HepG2 (cell line): ENCODE measurements at regions not wholly inside any gene's neighbourhood (a gene's known extent, or its start where the extent isn't known, plus 50 kb on each side); places are given as distances from the start of the nearest gene placed in this dataset.

ENCODE experiments used
- ATAC-seq: fragments of 200-7000 bp; cut with Tn5 transposase; 3 replicates; pipeline ENCODE4 v1.9.1; 2020; ENCODE audit warnings: mild to moderate bottlenecking, moderate library complexity
- BruUV-seq: library from RNA; stranded (reverse); fragments of 400-500 nt; replicated peaks from 2 replicates; lab custom pipeline; 2021; lab: Mats Ljungman, UMichigan
- CTCF ChIA-PET: fragments of 300-600 bp; formaldehyde crosslinking; extraction: SDS; loops from one replicate; lab custom pipeline; 2021; ENCODE audit warnings: low total read pairs, inconsistent platforms, low intra/inter-chr PET ratio; lab: Yijun Ruan, JAX
- POLR2A ChIA-PET: fragments of 350-600 bp; sonication (Branson Sonifier 250); formaldehyde crosslinking; loops from one replicate; lab custom pipeline; 2020; ENCODE audit warnings: antibody characterized with exemption, inconsistent platforms; lab: Yijun Ruan, JAX
- DNase-seq: peaks from one replicate; pipeline ENCODE4 v3.0.0-alpha.2; 2015; ENCODE audit warnings: low spot score
- FAIRE-seq: peaks from 3 replicates; lab custom pipeline; 2011; peaks lifted over from hg19 to GRCh38; lab: Jason Lieb, UNC
- H2AFZ ChIP-seq: one replicate; pipeline ENCODE4 v1.6.1; 2011; ENCODE audit warnings: low read length, inconsistent platforms
- H3K27ac ChIP-seq: fragments of 300-600 bp; 3 replicates; pipeline ENCODE4 v1.8.0; 2011; ENCODE audit warnings: mixed run types, mild to moderate bottlenecking, mixed read lengths, low read length, inconsistent platforms; ENCODE audit not compliant: insufficient read depth; ENCODE audit errors: extremely low read length
- H3K27me3 ChIP-seq, 2 experiments: fragments of 200-600 bp in 1 of 2; 2 replicates in 1 of 2; 3 replicates in 1 of 2; pipeline versions ENCODE4 v1.6.0 to v1.8.0; 2011; ENCODE audit warnings: low read length in 2 of 2, mild to moderate bottlenecking in 2 of 2, moderate library complexity in 2 of 2, inconsistent platforms in 1 of 2; ENCODE audit not compliant: insufficient read depth in 2 of 2, control insufficient read depth in 1 of 2
- H3K36me3 ChIP-seq, 2 experiments: fragments of 200-600 bp in 1 of 2; replicated peaks in 1 of 2; 2 replicates in 1 of 2; 3 replicates in 1 of 2; pipeline versions ENCODE4 v1.5.1 to v1.8.0; 2011; ENCODE audit warnings: low read length in 2 of 2, inconsistent platforms in 1 of 2; ENCODE audit not compliant: insufficient read depth in 2 of 2, control insufficient read depth in 1 of 2
- H3K4me1 ChIP-seq: 2 replicates; pipeline ENCODE4 v1.5.1; 2012; ENCODE audit warnings: low read length, inconsistent platforms; ENCODE audit not compliant: insufficient read depth
- H3K4me2 ChIP-seq: 2 replicates; pipeline ENCODE4 v1.6.0; 2011; ENCODE audit warnings: low read depth, low read length, inconsistent platforms
- H3K4me3 ChIP-seq, 3 experiments: fragments of 200-600 bp in 1 of 3; sonication (generic), shearing (Covaris generic) in 1 of 3; replicated peaks in 1 of 3; 2 replicates each; pipeline ENCODE4 v1.5.1; 2011 to 2016; ENCODE audit warnings: low read length in 3 of 3, inconsistent platforms in 2 of 3, low read depth in 2 of 3, mild to moderate bottlenecking in 2 of 3, control low read depth in 1 of 3, mixed read lengths in 1 of 3; ENCODE audit not compliant: insufficient read depth in 1 of 3
- H3K79me2 ChIP-seq: one replicate; pipeline ENCODE4 v1.6.1; 2011; ENCODE audit warnings: low read length, inconsistent platforms; ENCODE audit not compliant: insufficient read depth
- H3K9ac ChIP-seq: 2 replicates; pipeline ENCODE4 v1.6.0; 2011; ENCODE audit warnings: mild to moderate bottlenecking, low read depth, low read length, inconsistent platforms; ENCODE audit not compliant: insufficient read depth
- H3K9me3 ChIP-seq: 2 replicates; pipeline ENCODE4 v1.5.1; 2012; ENCODE audit warnings: mild to moderate bottlenecking, low read length
- H4K20me1 ChIP-seq: 2 replicates; pipeline ENCODE4 v1.6.0; 2011; ENCODE audit warnings: inconsistent platforms, mild to moderate bottlenecking, low read length, moderate library complexity; ENCODE audit not compliant: insufficient read depth
- KAT7 ChIP-seq: IDR thresholded peaks from 2 replicates; pipeline ENCODE4 v1.6.1; 2018; ENCODE audit warnings: borderline replicate concordance, missing compliant biosample characterization
- KLF16 ChIP-seq, 2 experiments: sonication (generic) in 1 of 2; formaldehyde crosslinking in 1 of 2; IDR thresholded peaks; 2 replicates each; pipeline versions ENCODE4 v1.6.1 to v1.8.0; 2016 to 2023; ENCODE audit warnings: missing genetic modification reagents in 2 of 2, missing compliant biosample characterization in 1 of 2
- RCOR2 ChIP-seq: IDR thresholded peaks from 2 replicates; pipeline ENCODE4 v1.6.1; 2016; ENCODE audit warnings: missing biosample characterization, missing genetic modification reagents
- ZKSCAN5 ChIP-seq: sonication (generic); formaldehyde crosslinking; IDR thresholded peaks from 2 replicates; pipeline ENCODE4 v1.5.1; 2020; ENCODE audit warnings: mild to moderate bottlenecking, missing genetic modification reagents
- ZMYM2 ChIP-seq: sonication (generic); formaldehyde crosslinking; IDR thresholded peaks from 2 replicates; pipeline ENCODE4 v1.8.0; 2022; ENCODE audit warnings: mild to moderate bottlenecking, missing genetic modification reagents
- ZNF138 ChIP-seq: sonication (generic); formaldehyde crosslinking; IDR thresholded peaks from 2 replicates; pipeline ENCODE4 v1.5.0; 2020; ENCODE audit warnings: mild to moderate bottlenecking, low read depth, missing genetic modification reagents
- ZNF670 ChIP-seq: sonication (generic); formaldehyde crosslinking; IDR thresholded peaks from 2 replicates; pipeline ENCODE4 v1.8.0; 2022; ENCODE audit warnings: mild to moderate bottlenecking, missing genetic modification reagents, borderline replicate concordance
- WGBS: methylation state at CpG from one replicate; pipeline ENCODE4 v1.1.6; 2017; ENCODE audit warnings: low lambda C conversion rate; 5-methylcytosine and 5-hydroxymethylcytosine counted together
- in situ Hi-C: cut with HindIII; loops from 2 replicates; pipeline ENCODE4 v1.10.0; 2017; ENCODE audit warnings: low pct_unique_long_range_greater_than_20kb; ENCODE audit not compliant: extremely low pct_ligation_motif_present
- intact Hi-C: fragments of 100-400 bp; cut with micrococcal nuclease; formaldehyde crosslinking; loops from one replicate; pipeline ENCODE4 v1.10.0; 2022; ENCODE audit not compliant: unreplicated experiment
- TF ChIP-seq, protein P1 (sequence below): IDR thresholded peaks from 2 replicates; pipeline ENCODE4 v1.6.1; 2016; ENCODE audit warnings: low read depth, missing genetic modification reagents, missing compliant biosample characterization
- TF ChIP-seq, protein P2 (sequence below): IDR thresholded peaks from 2 replicates; pipeline ENCODE4 v1.6.1; 2016; ENCODE audit warnings: mild to moderate bottlenecking, missing biosample characterization, missing genetic modification reagents
- TF ChIP-seq, protein P3 (sequence below): sonication (generic); formaldehyde crosslinking; IDR thresholded peaks from 2 replicates; pipeline ENCODE4 v1.5.0; 2020; ENCODE audit warnings: mild to moderate bottlenecking, missing genetic modification reagents
- TF ChIP-seq, protein P4 (sequence below): fragments of 450-650 bp; IDR thresholded peaks from 2 replicates; pipeline ENCODE4 v1.6.1; 2017; ENCODE audit warnings: mild to moderate bottlenecking

DNA sequence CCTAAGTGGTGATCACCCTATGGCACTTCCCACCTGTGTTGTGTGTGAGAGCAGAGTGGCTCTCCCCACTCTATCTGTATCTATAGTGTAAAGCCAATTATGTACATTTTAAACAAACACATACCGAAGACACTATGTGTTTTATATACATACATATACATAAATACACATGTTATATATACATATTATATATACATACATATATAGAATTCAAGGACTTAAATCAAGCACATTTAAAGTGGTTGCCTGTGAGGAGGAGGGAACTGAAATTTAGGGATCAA lies 246.6 kb downstream of the LY86 start:
- in situ Hi-C loops (no loop called here), intact Hi-C loops (no loop called here)
- WGBS = 24% methylated on average over 1 of the region's 1 CpG
- FAIRE-seq = no peak
- TF ChIP-seq, protein P1, sequence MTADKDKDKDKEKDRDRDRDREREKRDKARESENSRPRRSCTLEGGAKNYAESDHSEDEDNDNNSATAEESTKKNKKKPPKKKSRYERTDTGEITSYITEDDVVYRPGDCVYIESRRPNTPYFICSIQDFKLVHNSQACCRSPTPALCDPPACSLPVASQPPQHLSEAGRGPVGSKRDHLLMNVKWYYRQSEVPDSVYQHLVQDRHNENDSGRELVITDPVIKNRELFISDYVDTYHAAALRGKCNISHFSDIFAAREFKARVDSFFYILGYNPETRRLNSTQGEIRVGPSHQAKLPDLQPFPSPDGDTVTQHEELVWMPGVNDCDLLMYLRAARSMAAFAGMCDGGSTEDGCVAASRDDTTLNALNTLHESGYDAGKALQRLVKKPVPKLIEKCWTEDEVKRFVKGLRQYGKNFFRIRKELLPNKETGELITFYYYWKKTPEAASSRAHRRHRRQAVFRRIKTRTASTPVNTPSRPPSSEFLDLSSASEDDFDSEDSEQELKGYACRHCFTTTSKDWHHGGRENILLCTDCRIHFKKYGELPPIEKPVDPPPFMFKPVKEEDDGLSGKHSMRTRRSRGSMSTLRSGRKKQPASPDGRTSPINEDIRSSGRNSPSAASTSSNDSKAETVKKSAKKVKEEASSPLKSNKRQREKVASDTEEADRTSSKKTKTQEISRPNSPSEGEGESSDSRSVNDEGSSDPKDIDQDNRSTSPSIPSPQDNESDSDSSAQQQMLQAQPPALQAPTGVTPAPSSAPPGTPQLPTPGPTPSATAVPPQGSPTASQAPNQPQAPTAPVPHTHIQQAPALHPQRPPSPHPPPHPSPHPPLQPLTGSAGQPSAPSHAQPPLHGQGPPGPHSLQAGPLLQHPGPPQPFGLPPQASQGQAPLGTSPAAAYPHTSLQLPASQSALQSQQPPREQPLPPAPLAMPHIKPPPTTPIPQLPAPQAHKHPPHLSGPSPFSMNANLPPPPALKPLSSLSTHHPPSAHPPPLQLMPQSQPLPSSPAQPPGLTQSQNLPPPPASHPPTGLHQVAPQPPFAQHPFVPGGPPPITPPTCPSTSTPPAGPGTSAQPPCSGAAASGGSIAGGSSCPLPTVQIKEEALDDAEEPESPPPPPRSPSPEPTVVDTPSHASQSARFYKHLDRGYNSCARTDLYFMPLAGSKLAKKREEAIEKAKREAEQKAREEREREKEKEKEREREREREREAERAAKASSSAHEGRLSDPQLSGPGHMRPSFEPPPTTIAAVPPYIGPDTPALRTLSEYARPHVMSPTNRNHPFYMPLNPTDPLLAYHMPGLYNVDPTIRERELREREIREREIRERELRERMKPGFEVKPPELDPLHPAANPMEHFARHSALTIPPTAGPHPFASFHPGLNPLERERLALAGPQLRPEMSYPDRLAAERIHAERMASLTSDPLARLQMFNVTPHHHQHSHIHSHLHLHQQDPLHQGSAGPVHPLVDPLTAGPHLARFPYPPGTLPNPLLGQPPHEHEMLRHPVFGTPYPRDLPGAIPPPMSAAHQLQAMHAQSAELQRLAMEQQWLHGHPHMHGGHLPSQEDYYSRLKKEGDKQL (CRISPR knock-in tag) = no peak
- TF ChIP-seq, protein P2, sequence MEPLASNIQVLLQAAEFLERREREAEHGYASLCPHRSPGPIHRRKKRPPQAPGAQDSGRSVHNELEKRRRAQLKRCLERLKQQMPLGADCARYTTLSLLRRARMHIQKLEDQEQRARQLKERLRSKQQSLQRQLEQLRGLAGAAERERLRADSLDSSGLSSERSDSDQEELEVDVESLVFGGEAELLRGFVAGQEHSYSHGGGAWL (CRISPR knock-in tag) = no peak
- TF ChIP-seq KLF16 (CRISPR knock-in tag; IDR thresholded peaks at IDR 0.05) (no peak), RCOR2 (no peak), ZKSCAN5 (CRISPR knock-in tag) (no peak), KAT7 (no peak), ZNF670 (CRISPR knock-in tag) (no peak), ZMYM2 (no peak), ZNF138 (CRISPR knock-in tag) (no peak)
- TF ChIP-seq, protein P3, sequence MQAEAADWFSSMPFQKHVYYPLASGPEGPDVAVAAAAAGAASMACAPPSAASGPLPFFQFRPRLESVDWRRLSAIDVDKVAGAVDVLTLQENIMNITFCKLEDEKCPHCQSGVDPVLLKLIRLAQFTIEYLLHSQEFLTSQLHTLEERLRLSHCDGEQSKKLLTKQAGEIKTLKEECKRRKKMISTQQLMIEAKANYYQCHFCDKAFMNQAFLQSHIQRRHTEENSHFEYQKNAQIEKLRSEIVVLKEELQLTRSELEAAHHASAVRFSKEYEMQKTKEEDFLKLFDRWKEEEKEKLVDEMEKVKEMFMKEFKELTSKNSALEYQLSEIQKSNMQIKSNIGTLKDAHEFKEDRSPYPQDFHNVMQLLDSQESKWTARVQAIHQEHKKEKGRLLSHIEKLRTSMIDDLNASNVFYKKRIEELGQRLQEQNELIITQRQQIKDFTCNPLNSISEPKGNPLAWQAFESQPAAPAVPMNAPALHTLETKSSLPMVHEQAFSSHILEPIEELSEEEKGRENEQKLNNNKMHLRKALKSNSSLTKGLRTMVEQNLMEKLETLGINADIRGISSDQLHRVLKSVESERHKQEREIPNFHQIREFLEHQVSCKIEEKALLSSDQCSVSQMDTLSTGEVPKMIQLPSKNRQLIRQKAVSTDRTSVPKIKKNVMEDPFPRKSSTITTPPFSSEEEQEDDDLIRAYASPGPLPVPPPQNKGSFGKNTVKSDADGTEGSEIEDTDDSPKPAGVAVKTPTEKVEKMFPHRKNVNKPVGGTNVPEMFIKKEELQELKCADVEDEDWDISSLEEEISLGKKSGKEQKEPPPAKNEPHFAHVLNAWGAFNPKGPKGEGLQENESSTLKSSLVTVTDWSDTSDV (CRISPR knock-in tag) = no peak
- TF ChIP-seq, protein P4, sequence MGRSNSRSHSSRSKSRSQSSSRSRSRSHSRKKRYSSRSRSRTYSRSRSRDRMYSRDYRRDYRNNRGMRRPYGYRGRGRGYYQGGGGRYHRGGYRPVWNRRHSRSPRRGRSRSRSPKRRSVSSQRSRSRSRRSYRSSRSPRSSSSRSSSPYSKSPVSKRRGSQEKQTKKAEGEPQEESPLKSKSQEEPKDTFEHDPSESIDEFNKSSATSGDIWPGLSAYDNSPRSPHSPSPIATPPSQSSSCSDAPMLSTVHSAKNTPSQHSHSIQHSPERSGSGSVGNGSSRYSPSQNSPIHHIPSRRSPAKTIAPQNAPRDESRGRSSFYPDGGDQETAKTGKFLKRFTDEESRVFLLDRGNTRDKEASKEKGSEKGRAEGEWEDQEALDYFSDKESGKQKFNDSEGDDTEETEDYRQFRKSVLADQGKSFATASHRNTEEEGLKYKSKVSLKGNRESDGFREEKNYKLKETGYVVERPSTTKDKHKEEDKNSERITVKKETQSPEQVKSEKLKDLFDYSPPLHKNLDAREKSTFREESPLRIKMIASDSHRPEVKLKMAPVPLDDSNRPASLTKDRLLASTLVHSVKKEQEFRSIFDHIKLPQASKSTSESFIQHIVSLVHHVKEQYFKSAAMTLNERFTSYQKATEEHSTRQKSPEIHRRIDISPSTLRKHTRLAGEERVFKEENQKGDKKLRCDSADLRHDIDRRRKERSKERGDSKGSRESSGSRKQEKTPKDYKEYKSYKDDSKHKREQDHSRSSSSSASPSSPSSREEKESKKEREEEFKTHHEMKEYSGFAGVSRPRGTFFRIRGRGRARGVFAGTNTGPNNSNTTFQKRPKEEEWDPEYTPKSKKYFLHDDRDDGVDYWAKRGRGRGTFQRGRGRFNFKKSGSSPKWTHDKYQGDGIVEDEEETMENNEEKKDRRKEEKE = no peak
- H3K9me3 ChIP-seq = no peaks in the 10 kb centered on the region
- H3K9ac ChIP-seq = no peak overlapping the region
- H3K27ac ChIP-seq = no peak overlapping the region
- no peak for ATAC-seq
- no peaks in the 10 kb centered on the region for H4K20me1 ChIP-seq
- DNase-seq = no peak
- H3K36me3 ChIP-seq = no peaks in the 10 kb centered on the region
- H3K4me3 ChIP-seq = no peak overlapping the region
- no peak overlapping the region for H2AFZ ChIP-seq
- H3K27me3 ChIP-seq = peaks cover 0 to 39% of the 10 kb centered on the region in 2 experiments; a peak in 4 of 5 replicates
- H3K79me2 ChIP-seq = no peaks in the 10 kb centered on the region
- POLR2A ChIA-PET = no interaction called here
- no TSS peak for BruUV-seq
- H3K4me1 ChIP-seq = no peaks in the 10 kb centered on the region
- H3K4me2 ChIP-seq = no peak overlapping the region
- CTCF ChIA-PET = no interaction called here
